Body of pancreas (tissue), 4 donors: ENCODE measurements at regions not wholly inside any gene's neighbourhood (a gene's known extent, or its start where the extent isn't known, plus 50 kb on each side); places are given as distances from the start of the nearest gene placed in this dataset.

Experiments
- POLR2A ChIP-seq, 3 donors: fragments of 450-650 bp; IDR thresholded peaks; one replicate each; pipeline ENCODE4 v1.6.1; 2016; ENCODE audit warnings: antibody characterized with exemption in 3 of 3, mild to moderate bottlenecking in 2 of 3
- TF ChIP-seq, protein P1 (sequence below), 7 experiments: fragments of 450-650 bp in 4 of 7; fragments of 200-600 bp in 3 of 7; sonication (generic) in 3 of 7; IDR thresholded peaks; one replicate each; pipeline ENCODE4 v1.5.1; 2016 to 2019; ENCODE audit warnings: antibody characterized with exemption in 7 of 7

DNA sequence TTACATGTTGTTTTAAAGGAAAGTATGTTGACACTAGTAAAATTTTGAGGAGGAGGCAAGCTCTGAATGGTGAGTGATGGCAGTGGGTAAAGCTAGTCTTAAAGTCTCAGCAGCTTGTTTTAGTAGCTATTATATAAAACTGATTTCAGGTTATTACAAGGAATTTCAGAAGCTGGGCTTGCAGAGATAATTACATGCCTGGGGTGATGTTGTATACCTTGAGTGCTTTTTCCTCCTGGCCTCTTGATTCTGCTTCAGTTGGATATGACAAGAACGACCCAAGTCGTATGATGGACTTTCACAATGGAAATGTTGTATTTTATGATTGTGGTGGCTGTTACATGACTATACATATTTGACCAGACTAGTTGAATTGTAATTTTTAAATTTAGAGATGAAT lies 175.5 kb upstream of the ADGRL3 start:
- TF ChIP-seq, protein P1, sequence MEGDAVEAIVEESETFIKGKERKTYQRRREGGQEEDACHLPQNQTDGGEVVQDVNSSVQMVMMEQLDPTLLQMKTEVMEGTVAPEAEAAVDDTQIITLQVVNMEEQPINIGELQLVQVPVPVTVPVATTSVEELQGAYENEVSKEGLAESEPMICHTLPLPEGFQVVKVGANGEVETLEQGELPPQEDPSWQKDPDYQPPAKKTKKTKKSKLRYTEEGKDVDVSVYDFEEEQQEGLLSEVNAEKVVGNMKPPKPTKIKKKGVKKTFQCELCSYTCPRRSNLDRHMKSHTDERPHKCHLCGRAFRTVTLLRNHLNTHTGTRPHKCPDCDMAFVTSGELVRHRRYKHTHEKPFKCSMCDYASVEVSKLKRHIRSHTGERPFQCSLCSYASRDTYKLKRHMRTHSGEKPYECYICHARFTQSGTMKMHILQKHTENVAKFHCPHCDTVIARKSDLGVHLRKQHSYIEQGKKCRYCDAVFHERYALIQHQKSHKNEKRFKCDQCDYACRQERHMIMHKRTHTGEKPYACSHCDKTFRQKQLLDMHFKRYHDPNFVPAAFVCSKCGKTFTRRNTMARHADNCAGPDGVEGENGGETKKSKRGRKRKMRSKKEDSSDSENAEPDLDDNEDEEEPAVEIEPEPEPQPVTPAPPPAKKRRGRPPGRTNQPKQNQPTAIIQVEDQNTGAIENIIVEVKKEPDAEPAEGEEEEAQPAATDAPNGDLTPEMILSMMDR (IDR thresholded peaks at IDR 0.05) = no peak
- no peak for TF ChIP-seq POLR2A (IDR thresholded peaks at IDR 0.05)
